Kasumi-1 (cell line): ENCODE measurements at regions not wholly inside any gene's neighbourhood (a gene's known extent, or its start where the extent isn't known, plus 50 kb on each side); places are given as distances from the start of the nearest gene placed in this dataset.

Source experiments
- DNase-seq, 2 experiments: peaks; one replicate each; lab custom pipeline; 2025; lab: John Stamatoyannopoulos, UW

- no peak for DNase-seq
Measured at GRCh38 chr4:144463896-144464295, 182.1 kb upstream of the HHIP start.

GRCh38 chr4:144465546-144465945 lies 180.4 kb upstream of the HHIP start:
- no peak for DNase-seq

DNA sequence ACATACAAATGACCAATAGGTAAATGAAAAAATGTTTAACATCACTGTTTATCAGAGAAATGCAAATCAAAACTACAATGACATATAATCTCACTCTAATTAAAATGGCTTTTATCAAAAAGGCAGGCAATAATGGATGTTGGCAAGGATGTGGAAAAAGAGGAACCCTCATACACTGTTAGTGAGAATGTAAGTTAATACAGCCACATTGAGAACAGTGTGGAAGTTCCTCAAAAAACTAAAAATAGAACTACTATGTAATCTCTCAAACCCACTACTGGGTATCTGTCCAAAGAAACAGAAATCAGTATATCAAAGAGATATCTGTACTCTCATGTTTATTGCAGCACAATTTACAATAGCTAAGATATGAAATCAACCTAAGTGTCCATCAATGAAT lies 165.9 kb upstream of the HHIP start:
- peak; percentile 83 for DNase-seq

- DNase-seq: no peak
Measured at GRCh38 chr4:144489831-144490230, 156.1 kb upstream of the HHIP start.

GRCh38 chr4:144494280-144494679 lies 151.7 kb upstream of the HHIP start:
- DNase-seq: no peak

DNA sequence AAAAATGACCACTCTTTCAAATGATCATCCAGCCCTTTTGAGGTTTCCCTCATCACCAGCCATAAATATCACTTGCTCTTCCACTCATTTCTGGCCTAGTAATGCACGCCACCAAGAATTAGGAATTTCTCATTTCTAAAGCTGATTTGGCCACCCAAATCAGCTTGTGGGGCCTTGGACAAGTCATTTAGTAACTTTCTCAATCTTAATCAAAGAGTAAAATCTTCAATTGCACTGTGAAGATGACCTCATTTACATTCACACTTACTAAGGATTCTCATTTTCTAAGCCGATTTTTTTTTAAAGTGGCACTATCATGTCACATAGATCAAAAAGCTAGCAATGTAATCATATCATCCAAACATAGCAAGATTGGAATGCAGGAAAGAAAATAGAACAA lies 150.0 kb upstream of the HHIP start:
- DNase-seq: no peak

GRCh38 chr4:144499777-144500176 lies 146.2 kb upstream of the HHIP start:
- DNase-seq: no peak

DNA sequence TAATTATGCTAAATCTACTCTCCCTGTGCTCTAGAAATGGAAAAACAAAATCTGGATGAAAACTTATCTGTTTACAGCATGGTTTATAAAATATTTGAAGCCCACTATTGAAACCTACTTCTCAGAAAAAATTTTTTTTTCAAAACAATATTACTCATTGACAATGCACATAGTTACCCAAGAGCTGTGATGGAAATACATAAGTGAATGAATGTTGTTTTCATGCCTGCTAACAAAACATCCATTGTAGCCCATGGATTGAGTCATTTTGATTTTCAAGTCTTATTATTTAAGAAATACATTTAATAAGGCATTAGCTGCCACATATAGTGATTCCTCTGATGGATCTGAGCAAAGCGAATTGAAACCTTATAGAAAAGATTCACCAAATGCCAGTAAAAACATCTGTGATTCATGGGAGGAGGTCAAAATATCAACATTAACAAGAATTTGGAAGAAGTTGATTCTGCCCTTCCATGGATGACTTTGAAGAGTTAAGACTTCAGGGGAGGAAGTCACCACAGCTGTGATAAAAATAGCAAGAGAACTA lies 144.7 kb upstream of the HHIP start:
- DNase-seq: no peak

GRCh38 chr4:144504883-144505282 lies 141.1 kb upstream of the HHIP start:
- no peak for DNase-seq

DNA sequence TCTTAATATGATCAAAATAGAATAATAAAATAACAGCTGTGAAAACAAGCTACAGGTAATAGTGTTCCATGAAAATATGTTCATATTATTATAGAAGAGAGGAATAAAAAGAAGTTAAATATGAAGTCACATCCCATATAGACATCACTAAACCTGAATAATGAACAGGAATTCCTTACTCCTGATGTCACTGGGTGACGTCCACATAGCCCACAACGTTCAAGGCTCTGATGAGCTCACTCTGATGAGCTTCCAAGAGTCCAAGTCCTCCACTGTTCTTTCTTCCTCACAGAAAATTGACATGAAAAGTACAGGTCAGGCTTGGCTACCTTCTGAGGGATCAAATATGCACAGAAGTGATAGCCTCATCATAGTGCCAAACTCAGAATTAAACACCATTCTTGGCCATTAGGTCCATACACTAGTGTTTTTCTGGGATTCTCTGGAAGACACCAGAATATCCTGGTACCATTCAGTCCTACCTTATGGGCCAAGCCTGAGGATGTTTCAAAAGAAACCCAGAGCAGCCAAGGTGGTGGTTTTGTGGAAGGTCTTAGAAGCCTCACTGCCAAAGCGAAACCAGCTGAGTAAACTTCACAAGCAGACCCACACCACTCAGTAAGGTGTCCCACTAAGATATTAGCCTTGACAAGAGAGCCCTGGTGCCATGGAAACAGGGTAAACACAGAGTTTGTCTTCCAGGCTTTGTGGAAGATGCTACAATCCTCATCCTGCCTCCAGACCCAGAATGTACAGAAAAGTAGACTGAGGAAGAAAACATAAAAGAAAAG lies 138.4 kb upstream of the HHIP start:
- no peak for DNase-seq

DNA sequence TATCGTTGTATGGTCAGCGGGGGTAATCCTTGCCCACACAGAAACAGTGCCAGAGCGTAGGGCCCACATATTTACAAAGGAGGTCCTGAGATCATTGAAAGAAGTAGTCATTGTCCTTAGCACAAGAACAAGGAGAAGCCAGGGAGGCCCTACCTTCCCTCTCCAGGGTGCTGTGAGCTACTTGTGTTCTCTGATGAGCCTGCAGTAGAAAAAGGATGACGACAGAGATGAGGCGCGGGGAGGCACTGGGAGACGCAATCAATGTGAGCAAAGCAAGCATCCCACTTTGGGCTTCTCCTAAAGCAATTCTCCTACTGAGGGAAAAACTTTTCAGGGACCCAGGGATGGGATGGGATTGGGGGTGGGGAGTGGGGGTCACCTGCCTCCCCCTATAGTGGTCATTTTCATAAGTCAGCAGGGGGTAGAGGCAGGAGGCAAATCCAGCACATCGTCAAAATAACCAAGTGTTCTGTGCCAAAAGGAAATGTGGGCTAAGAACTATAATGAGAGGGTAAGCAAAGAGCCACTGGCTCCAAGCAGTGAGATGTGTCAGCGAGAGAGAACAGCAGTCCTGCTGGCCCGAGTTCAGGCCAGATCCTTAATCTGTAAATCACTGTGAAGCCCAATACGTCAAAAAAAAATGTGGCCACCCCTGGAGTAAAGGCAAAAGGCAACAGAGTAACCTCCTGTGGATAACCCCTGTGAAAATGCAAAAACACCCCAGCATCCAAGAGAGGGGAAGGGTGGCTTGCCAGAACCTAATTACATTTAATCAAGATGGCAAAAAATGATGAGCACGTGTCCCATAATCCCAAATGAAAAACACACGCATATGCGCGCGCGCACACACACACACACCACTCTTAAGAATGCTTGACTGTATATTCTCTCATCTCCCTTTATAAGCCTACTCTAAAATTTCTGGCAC lies 136.6 kb upstream of the HHIP start:
- no peak for DNase-seq

DNA sequence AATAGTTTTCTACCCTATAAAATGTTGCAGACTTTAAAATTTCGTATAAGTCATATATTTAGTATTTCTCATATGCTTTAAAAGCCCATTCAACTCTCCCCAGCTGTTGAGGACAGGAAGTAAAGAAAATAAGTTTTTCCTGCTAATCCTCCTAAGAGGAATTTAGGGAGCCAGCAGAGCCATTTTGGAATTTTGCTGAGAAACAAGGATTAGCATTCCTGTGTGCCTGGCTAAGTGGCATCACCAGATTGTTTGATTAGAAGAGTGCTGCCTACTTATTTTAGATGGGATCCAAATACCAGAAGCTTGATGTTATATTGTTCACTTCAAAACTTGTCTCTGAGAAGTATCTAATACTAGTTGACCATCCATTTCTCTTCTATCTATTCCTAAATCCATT lies 131.2 kb upstream of the HHIP start:
- no peak for DNase-seq

GRCh38 chr4:144518181-144518895 lies 127.6 kb upstream of the HHIP start:
- no peak for DNase-seq

DNA sequence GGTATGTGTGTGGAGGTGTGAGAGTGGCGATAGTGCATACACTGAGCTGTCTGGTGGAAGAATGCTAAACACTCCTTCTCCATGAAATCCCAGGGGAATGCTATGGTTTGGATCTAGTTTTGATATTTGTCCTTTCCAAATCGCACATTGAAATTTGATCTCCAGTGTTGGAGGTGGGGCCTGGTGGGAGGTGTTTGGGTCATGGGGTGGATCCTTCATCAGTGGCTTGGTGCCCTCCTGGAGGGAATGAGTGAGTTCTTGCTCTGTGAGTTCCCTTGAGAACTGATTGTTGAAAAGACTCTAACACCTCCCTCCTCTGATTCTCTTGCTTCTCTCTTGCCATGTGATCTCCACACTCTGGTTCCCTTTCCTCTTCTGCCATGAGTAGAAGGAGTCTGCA lies 114.1 kb upstream of the HHIP start:
- no peak for DNase-seq

GRCh38 chr4:144547678-144548298 lies 98.2 kb upstream of the HHIP start:
- peak; percentile 38 to 62 for DNase-seq

- DNase-seq: no peak
Measured at GRCh38 chr4:144556636-144557035, 89.3 kb upstream of the HHIP start.

- DNase-seq: no peak
Measured at GRCh38 chr4:144557404-144557803, 88.6 kb upstream of the HHIP start.

DNA sequence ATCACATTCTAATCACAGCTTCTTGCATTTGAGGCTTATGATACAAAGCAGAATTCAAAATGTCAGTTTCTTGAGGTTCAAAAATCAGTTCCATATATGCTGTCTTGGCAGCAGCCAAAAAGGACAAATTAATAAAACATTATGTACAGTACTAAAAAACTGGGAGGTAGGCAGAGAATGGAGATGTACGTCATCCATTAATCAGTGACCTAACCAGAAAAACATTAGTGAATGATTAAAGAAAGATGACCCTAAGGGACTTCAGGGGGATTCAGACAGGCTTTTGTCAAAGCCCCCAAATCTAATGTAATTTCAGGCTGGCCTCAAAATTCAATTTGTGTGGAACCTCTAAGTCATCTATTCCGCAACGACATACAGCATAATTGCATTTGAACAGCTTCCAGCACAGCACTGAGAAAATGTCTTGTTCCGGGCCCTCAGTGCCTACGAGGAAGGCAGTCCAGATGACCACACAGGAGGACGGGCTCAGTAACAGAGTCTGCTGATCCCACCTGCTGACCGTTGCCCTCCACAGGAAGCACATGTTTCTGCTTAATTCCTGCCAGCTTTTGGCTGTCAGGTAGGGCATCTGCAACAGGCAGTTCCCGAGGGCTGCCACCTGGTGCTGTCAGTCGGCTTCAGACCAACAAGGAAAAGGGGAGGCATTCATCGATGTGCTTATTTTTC lies 83.8 kb upstream of the HHIP start:
- no peak for DNase-seq

DNA sequence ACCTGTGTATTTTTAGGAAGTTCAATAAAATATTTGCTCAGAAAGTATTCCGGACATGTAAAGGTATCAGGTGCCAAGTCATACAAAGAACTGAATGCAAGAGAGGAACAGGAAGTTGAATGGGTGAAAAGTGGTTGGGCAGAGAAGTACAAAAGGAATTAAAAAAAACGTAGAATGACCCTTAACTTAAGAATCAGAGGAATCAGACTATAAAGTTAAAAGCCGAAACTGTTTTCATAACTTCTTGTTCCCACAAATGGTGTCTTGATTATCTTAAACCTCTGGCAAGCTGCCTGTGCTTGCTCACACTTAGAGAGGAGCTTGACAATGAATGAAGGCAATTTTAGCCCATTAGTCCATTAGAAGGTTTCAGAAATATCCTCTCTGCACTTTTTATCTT lies 81.6 kb upstream of the HHIP start:
- no peak for DNase-seq

DNA sequence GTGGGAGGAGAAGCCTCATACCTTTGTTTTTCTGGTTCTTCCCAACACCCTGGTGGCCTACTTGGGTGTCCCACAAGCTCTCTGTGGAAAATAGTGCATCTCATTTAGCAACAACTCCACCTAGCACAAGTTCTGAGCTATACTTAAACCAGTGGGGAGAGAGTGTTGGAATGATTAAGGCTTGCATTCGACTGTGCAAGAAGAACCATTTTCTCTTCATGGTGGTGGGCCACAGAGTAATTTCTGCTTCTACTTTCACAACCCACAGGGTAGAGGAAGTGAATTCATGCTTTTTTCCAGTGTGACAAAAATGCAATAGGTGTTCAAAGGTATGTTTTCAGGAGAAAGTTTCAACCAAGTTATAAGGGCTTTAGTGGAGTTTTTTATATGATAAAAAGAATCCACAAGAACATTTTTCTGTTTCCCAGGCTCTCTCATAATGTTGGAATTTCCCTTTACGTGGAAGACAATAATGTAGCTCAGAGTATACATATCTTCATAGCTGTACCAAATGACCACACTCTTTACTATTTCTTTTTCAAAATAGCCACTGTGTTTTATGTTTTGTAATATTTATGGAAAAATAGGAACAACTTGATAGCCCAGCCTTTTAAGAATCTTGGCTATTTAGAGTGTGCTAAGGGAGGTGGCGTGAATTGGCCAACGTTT lies 80.3 kb upstream of the HHIP start:
- DNase-seq: no peak

GRCh38 chr4:144572660-144573059 lies 73.3 kb upstream of the HHIP start:
- DNase-seq: no peak
